SIG-M5 treated with dmso at 0.1 percent for 504 hours (cell line): ENCODE measurements at regions not wholly inside any gene's neighbourhood (a gene's known extent, or its start where the extent isn't known, plus 50 kb on each side); places are given as distances from the start of the nearest gene placed in this dataset.
"Not testable (repeated sequence)": the region's sequence is repeated elsewhere in the genome, so short reads cannot be mapped to it uniquely, and the experiment has no call there.

Source experiments
- DNase-seq: peaks from one replicate; lab custom pipeline; 2025; ENCODE audit not compliant: unreplicated experiment; lab: John Stamatoyannopoulos, UW

DNA sequence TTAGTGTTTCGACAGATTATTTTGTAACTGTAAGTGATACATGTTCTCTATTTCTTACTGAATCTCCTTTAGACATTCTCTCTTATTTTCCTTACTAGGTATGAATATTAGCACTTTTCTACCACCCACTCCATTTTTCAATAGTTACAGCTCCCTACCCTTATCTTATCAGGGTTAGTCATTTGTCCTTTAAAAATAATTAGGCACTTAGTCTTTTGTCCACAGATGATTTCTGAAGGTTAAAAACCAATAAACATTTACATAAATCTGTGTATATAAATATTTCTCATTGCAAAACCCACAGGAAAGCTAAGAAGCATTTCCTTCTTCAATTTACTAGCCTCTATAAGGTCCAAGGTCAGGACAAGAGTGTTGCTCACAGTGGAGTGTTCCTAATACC lies 624.1 kb upstream of the MIR17HG start:
- DNase-seq, result no peak

GRCh38 chr13:90726375-90726774 lies 621.1 kb upstream of the MIR17HG start:
- no peak for DNase-seq

DNA sequence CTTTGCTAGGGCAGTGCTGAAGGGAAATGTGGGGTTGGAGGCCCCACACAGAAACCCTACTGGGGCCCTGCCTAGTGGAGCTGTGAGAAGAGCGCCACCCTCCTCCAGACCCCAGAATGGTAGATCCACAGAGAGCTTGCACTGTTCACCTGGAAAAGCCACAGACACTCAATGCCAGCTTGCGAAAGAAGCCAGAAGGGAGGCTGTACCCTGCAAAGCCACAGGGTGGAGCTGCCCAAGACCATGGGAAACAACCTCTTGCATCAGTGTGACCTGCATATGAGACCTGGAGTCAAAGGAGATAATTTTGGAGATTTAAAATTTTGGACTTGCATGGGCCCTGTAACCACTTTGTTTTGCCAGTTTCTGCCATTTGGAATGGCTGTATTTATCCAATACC lies 615.4 kb upstream of the MIR17HG start:
- DNase-seq, result no peak

DNA sequence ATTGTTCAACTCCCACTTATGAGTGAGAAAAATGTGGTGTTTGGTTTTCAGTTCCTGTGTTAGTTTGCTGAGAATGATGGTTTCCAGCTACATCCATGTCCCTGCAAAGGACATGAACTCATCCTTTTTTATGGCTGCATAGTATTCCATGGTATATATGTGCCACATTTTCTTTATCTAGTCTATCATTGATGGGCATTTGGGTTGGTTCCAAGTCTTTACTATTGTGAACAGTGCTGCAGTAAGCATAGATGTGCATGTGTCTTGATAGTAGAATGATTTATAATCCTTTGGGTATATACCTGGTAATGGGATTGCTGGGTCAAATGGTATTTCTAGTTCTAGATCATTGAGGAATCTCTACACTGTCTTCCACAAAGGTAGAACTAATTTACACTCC lies 613.0 kb upstream of the MIR17HG start:
- DNase-seq, result not testable (repeated sequence)

GRCh38 chr13:90738881-90739280 lies 608.6 kb upstream of the MIR17HG start:
- no peak for DNase-seq

DNA sequence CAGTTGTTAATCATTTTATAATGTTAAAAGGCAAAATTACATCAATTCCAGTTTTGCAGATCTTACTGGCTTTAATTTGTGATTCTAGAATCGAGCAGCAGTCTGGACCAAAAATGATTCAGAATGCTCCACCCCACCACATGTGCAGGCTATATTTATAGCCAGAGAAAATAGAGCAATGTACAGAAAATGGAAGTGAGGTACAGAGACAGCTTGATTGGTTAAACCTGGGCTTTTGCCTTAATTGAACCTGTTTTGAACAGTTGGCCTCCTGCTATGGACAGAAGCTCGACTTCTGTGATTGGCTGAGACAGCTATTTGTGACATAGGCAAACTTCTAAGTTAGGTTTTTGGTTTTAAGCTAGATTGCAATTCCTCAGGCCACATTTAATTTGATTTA lies 607.4 kb upstream of the MIR17HG start:
- no peak for DNase-seq

GRCh38 chr13:90742381-90742780 lies 605.1 kb upstream of the MIR17HG start:
- no peak for DNase-seq

DNA sequence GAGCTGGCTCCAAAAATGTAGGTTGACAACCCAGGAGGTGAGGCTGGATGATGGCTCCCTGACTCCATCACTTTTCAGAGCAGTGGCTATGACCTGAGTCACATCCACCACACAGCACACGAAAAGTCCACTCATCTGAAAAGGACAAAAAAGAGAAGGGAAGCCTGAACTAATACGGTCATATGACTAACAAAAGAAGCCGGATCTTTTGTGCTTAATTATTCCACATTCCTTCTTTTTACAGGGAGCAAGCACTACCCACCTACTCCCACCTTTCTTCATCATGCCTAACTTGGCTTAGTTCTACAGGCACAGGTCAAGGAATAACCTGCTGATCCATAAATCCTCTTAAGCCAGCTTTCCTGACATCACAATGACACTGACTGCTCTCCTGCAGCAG lies 601.3 kb upstream of the MIR17HG start:
- DNase-seq, result no peak

- no peak for DNase-seq
Measured at GRCh38 chr13:90750021-90750420, 597.5 kb upstream of the MIR17HG start.

GRCh38 chr13:90751026-90751425 lies 596.5 kb upstream of the MIR17HG start:
- DNase-seq, result no peak

- no peak for DNase-seq
Measured at GRCh38 chr13:90752070-90752469, 595.4 kb upstream of the MIR17HG start.

- DNase-seq, result no peak
Measured at GRCh38 chr13:90757127-90757680, 590.3 kb upstream of the MIR17HG start.

DNA sequence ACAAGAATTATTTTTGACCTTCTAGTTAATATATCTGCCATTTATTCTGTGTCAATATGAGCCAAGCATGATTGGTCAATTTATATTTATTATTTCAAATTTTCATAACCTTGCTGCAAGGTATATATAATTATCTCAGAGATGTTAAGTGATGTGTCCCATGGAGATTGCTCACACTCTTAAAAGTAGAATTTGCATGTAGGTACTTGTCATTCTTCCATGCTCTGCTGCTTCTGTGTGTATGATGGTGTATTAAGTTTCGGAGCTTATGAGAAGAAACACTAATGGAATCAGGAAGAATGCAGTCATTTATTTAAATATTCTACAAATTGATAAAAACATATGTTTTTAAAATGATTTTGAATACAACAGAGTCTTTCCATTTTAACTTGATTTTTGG lies 586.8 kb upstream of the MIR17HG start:
- DNase-seq, result no peak

GRCh38 chr13:90763476-90764150 lies 583.9 kb upstream of the MIR17HG start:
- no peak for DNase-seq

- no peak for DNase-seq
Measured at GRCh38 chr13:90766386-90766902, 581.0 kb upstream of the MIR17HG start.

GRCh38 chr13:90768116-90768515 lies 579.4 kb upstream of the MIR17HG start:
- peak; percentile 10 for DNase-seq

DNA sequence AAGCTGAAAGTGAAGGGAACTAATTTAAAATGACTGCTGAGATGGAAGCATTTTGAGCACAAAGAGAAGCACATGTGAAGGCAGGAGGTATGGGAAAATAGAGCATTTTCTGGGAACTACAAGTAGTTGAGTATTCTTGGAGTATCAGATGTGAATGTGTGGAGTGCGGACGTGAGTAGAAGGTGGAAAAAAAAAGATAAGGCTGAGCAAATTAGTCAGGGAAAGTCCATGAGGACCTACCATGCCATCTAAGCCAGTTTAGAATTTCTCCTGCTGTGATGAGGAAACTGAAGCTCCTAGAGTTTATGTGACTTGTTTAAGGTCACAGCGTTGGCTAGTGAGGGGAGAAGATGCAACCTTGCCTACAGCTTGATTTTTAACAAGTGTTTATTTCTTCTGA lies 578.1 kb upstream of the MIR17HG start:
- DNase-seq, result no peak

DNA sequence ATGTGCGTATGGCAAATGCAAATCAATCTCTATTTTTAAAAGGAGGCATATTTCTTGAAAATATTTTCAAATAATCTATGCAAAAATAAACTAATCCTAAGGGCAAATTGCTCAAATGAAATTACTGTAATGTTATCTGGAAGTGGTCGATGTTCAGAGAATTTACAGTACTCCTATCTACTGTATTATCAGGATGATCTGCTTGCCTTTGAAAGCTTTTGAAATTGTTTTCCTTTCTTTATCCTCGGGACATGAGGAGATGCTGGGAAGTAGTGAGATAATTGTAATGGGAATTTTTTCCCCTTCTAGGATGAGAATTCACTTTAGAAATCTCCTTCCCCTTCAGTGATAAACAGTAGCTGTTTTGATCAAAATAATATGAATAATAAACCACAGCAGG lies 577.2 kb upstream of the MIR17HG start:
- no peak for DNase-seq

GRCh38 chr13:90773681-90774080 lies 573.8 kb upstream of the MIR17HG start:
- no peak for DNase-seq

DNA sequence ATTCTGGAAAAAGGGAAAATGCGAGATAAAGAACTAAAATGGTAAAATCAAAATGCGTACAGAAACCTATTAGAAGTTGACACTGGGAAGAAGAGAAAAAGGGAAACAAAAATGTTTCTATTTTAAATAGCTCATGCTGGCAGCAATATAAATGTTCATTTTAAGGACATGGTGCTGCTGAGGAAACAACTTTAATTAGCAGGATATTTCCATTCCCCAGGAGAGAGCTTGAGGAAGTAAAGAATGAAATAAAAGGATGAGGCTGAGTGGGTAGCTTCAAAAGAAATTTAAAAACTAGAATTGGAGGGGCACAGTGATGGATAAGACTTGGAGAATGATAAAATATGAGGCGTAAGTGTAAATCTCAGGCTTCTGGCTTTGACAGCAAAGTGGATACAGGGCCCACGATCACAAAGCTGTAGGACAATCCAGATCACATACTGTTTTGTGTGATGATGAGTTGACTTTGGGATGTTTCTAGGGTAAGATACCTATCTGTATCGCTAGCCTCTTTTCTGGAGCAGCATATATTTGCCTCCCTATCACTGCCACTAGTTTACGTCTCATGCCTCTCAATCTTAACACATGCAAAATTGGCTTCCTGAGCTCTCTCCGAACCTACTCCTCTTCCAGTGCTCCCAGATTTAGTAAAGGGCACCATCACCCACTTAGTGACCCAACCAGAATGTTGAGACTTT lies 571.3 kb upstream of the MIR17HG start:
- no peak for DNase-seq

GRCh38 chr13:90783273-90783672 lies 564.2 kb upstream of the MIR17HG start:
- DNase-seq, result no peak

GRCh38 chr13:90787007-90787406 lies 560.5 kb upstream of the MIR17HG start:
- no peak for DNase-seq
